ENCODE measurements at regions not wholly inside any gene's neighbourhood (a gene's known extent, or its start where the extent isn't known, plus 50 kb on each side); places are given as distances from the start of the nearest gene placed in this dataset.

- Histone ChIP-seq H2BK120ac (ENCODE audit: low read depth, low read length, poor library complexity, severe bottlenecking) (no peak overlapping the region), H3K4ac (ENCODE audit: low read depth, low read length) (no peak overlapping the region), H3K79me2 (ENCODE audit: insufficient read depth, low read length) (no peaks in the 10 kb centered on the region), H2AK5ac (ENCODE audit: insufficient read length, low read length) (no peak overlapping the region), H3K23ac (ENCODE audit: insufficient read length, low read depth, low read length) (no peak overlapping the region), H3K27ac (ENCODE audit: insufficient read length, low read depth, low read length) (no peak overlapping the region), H3K4me1 (ENCODE audit: insufficient read depth, low read length) (no peaks in the 10 kb centered on the region), H4K20me1 (ENCODE audit: control insufficient read depth, insufficient read depth, insufficient read length) (no peaks in the 10 kb centered on the region), H2BK15ac (ENCODE audit: low read depth, low read length) (no peak overlapping the region), H2BK20ac (ENCODE audit: low read depth, low read length, poor library complexity, severe bottlenecking) (no peak overlapping the region), H4K8ac (replicated peaks; ENCODE audit: insufficient read length, low read depth, low read length) (no peak overlapping the region), H3K56ac (ENCODE audit: insufficient read length, low read depth, low read length) (no peak overlapping the region), H3T11ph (ENCODE audit: low read length) (no peak overlapping the region), H4K91ac (ENCODE audit: insufficient read length, low read depth, low read length) (no peak overlapping the region), H3K4me2 (ENCODE audit: insufficient read depth, insufficient read length, low read length) (no peak overlapping the region), H3K27me3 (ENCODE audit: insufficient read depth, low read length) (no peaks in the 10 kb centered on the region), H2BK5ac (ENCODE audit: insufficient read length, low read length) (no peak overlapping the region), H3K14ac (ENCODE audit: insufficient read depth, low read length) (no peak overlapping the region), H2BK12ac (ENCODE audit: insufficient read length, low read depth, low read length) (no peak overlapping the region), H3K9ac (ENCODE audit: extremely low read depth, insufficient read length, low read length) (no peak overlapping the region), H3K9me3 (ENCODE audit: control insufficient read depth, low read depth, low read length) (no peaks in the 10 kb centered on the region), H2AFZ (ENCODE audit: low read length) (no peak overlapping the region), H3K18ac (ENCODE audit: insufficient read length, low read depth, low read length) (no peak overlapping the region), H3K79me1 (ENCODE audit: insufficient read depth, low read depth, low read length, poor library complexity, severe bottlenecking) (no peaks in the 10 kb centered on the region), H4K5ac (ENCODE audit: insufficient read length, low read depth, low read length) (no peak overlapping the region), H3K23me2 (ENCODE audit: insufficient read length, low read depth, low read length, poor library complexity, severe bottlenecking) (no peaks in the 10 kb centered on the region)
- Mint-ChIP-seq H3K4me1 (no peaks in the 10 kb centered on the region), H3K27me3 (ENCODE audit: low read depth) (no peaks in the 10 kb centered on the region), H3K36me3 (ENCODE audit: insufficient read depth in 1 of 3, low read depth in 3 of 3) (peaks cover 3 to 18% (median 4%) of the 10 kb centered on the region in 3 experiments; a peak in 5 of 7 replicates), H3K27ac (no peak overlapping the region), H3K4me3 (no peak overlapping the region), H3K9me3 (peaks cover 18 to 24% of the 10 kb centered on the region in 2 experiments)
- no CpG with 5 or more reads among the region's 2 CpGs for WGBS (ENCODE audit: extremely low coverage, insufficient read length, low lambda C conversion rate)
- DNase-seq: no peak
- TF ChIP-seq, protein P1, sequence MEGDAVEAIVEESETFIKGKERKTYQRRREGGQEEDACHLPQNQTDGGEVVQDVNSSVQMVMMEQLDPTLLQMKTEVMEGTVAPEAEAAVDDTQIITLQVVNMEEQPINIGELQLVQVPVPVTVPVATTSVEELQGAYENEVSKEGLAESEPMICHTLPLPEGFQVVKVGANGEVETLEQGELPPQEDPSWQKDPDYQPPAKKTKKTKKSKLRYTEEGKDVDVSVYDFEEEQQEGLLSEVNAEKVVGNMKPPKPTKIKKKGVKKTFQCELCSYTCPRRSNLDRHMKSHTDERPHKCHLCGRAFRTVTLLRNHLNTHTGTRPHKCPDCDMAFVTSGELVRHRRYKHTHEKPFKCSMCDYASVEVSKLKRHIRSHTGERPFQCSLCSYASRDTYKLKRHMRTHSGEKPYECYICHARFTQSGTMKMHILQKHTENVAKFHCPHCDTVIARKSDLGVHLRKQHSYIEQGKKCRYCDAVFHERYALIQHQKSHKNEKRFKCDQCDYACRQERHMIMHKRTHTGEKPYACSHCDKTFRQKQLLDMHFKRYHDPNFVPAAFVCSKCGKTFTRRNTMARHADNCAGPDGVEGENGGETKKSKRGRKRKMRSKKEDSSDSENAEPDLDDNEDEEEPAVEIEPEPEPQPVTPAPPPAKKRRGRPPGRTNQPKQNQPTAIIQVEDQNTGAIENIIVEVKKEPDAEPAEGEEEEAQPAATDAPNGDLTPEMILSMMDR (conservative IDR thresholded peaks at IDR 0.05): no peak
Measured at GRCh38 chr9:82572146-82572545, 490.8 kb downstream of the RASEF start.
